ENCODE measurements at regions not wholly inside any gene's neighbourhood (a gene's known extent, or its start where the extent isn't known, plus 50 kb on each side); places are given as distances from the start of the nearest gene placed in this dataset.

GRCh38 chr11:15800111-15800800 is 556.1 kb downstream of the SOX6 start:
- H3K9me3 Mint-ChIP-seq: no peaks in the 10 kb centered on the region
- H3K27me3 Mint-ChIP-seq: no peaks in the 10 kb centered on the region
- no peak for DNase-seq
- no peaks in the 10 kb centered on the region for H3K4me1 Mint-ChIP-seq
- H3K4me3 Mint-ChIP-seq: no peak overlapping the region
- H3K27ac Mint-ChIP-seq: no peak overlapping the region
- no peaks in the 10 kb centered on the region for H3K36me3 Mint-ChIP-seq

- no peaks in the 10 kb centered on the region for H3K4me1 Mint-ChIP-seq
- H3K27ac Mint-ChIP-seq: no peak overlapping the region
- H3K36me3 Mint-ChIP-seq: no peaks in the 10 kb centered on the region
- no peak overlapping the region for H3K4me3 Mint-ChIP-seq
- no peaks in the 10 kb centered on the region for H3K27me3 Mint-ChIP-seq
- H3K9me3 Mint-ChIP-seq: no peaks in the 10 kb centered on the region
- DNase-seq: no peak
These were observed 555.2 kb downstream of the SOX6 start for GRCh38 chr11:15801126-15801525.

- H3K4me3 Mint-ChIP-seq: no peak overlapping the region
- DNase-seq: no peak
- H3K27ac Mint-ChIP-seq: no peak overlapping the region
- H3K9me3 Mint-ChIP-seq: no peaks in the 10 kb centered on the region
- H3K36me3 Mint-ChIP-seq: no peaks in the 10 kb centered on the region
- H3K27me3 Mint-ChIP-seq: no peaks in the 10 kb centered on the region
- H3K4me1 Mint-ChIP-seq: no peaks in the 10 kb centered on the region
These were observed 554.7 kb downstream of the SOX6 start for GRCh38 chr11:15801616-15802015.

- DNase-seq: no peak
- no peaks in the 10 kb centered on the region for H3K36me3 Mint-ChIP-seq
- no peaks in the 10 kb centered on the region for H3K9me3 Mint-ChIP-seq
- H3K4me3 Mint-ChIP-seq: no peak overlapping the region
- H3K27ac Mint-ChIP-seq: no peak overlapping the region
- peaks cover 4% of the 10 kb centered on the region for H3K27me3 Mint-ChIP-seq
- no peaks in the 10 kb centered on the region for H3K4me1 Mint-ChIP-seq
These were observed 550.6 kb downstream of the SOX6 start for GRCh38 chr11:15805726-15806125.

GRCh38 chr11:15806217-15806616 is 550.1 kb downstream of the SOX6 start:
- H3K9me3 Mint-ChIP-seq: no peaks in the 10 kb centered on the region
- H3K4me3 Mint-ChIP-seq: no peak overlapping the region
- H3K36me3 Mint-ChIP-seq: no peaks in the 10 kb centered on the region
- no peak overlapping the region for H3K27ac Mint-ChIP-seq
- no peak for DNase-seq
- peaks cover 4% of the 10 kb centered on the region for H3K27me3 Mint-ChIP-seq
- no peaks in the 10 kb centered on the region for H3K4me1 Mint-ChIP-seq

- Mint-ChIP-seq H3K36me3 (no peaks in the 10 kb centered on the region), H3K27me3 (peaks cover 5% of the 10 kb centered on the region), H3K27ac (no peak overlapping the region), H3K4me3 (no peak overlapping the region), H3K9me3 (no peaks in the 10 kb centered on the region), H3K4me1 (no peaks in the 10 kb centered on the region)
- no peak for DNase-seq
These were observed 548.5 kb downstream of the SOX6 start for GRCh38 chr11:15807827-15808226.

- DNase-seq: no peak
- no peak overlapping the region for H3K4me3 Mint-ChIP-seq
- no peaks in the 10 kb centered on the region for H3K4me1 Mint-ChIP-seq
- peaks cover 3% of the 10 kb centered on the region for H3K9me3 Mint-ChIP-seq
- no peak overlapping the region for H3K27ac Mint-ChIP-seq
- H3K36me3 Mint-ChIP-seq: no peaks in the 10 kb centered on the region
- H3K27me3 Mint-ChIP-seq: peaks cover 12% of the 10 kb centered on the region
These were observed 546.3 kb downstream of the SOX6 start for GRCh38 chr11:15810082-15810481.

GRCh38 chr11:15810525-15810924 is 545.8 kb downstream of the SOX6 start:
- no peak overlapping the region for H3K4me3 Mint-ChIP-seq
- H3K27me3 Mint-ChIP-seq: peaks cover 17% of the 10 kb centered on the region
- no peak for DNase-seq
- no peaks in the 10 kb centered on the region for H3K36me3 Mint-ChIP-seq
- H3K4me1 Mint-ChIP-seq: no peaks in the 10 kb centered on the region
- H3K27ac Mint-ChIP-seq: no peak overlapping the region
- H3K9me3 Mint-ChIP-seq: peaks cover 5% of the 10 kb centered on the region

GRCh38 chr11:15815246-15816195 is 540.8 kb downstream of the SOX6 start:
- Mint-ChIP-seq H3K9me3 (peaks cover 6% of the 10 kb centered on the region), H3K4me1 (peaks cover 4% of the 10 kb centered on the region), H3K36me3 (no peaks in the 10 kb centered on the region), H3K27me3 (peaks cover 49% of the 10 kb centered on the region), H3K27ac (no peak overlapping the region), H3K4me3 (no peak overlapping the region)
- no peak for DNase-seq

GRCh38 chr11:15816260-15816871 is 540.0 kb downstream of the SOX6 start:
- Mint-ChIP-seq H3K4me1 (peaks cover 4% of the 10 kb centered on the region), H3K27ac (no peak overlapping the region), H3K27me3 (peaks cover 53% of the 10 kb centered on the region), H3K36me3 (no peaks in the 10 kb centered on the region), H3K4me3 (no peak overlapping the region), H3K9me3 (peaks cover 6% of the 10 kb centered on the region)
- DNase-seq: peak; percentile 30

GRCh38 chr11:15817001-15817400 is 539.3 kb downstream of the SOX6 start:
- Mint-ChIP-seq H3K27me3 (peaks cover 53% of the 10 kb centered on the region), H3K4me1 (peaks cover 4% of the 10 kb centered on the region), H3K4me3 (no peak overlapping the region)

GRCh38 chr11:15818132-15818842 is 538.1 kb downstream of the SOX6 start:
- DNase-seq: no peak
- H3K27me3 Mint-ChIP-seq: peaks cover 48% of the 10 kb centered on the region
- no peaks in the 10 kb centered on the region for H3K36me3 Mint-ChIP-seq
- H3K9me3 Mint-ChIP-seq: peaks cover 6% of the 10 kb centered on the region
- no peak overlapping the region for H3K27ac Mint-ChIP-seq
- H3K4me3 Mint-ChIP-seq: no peak overlapping the region
- peaks cover 4% of the 10 kb centered on the region for H3K4me1 Mint-ChIP-seq

More at GRCh38 chr11:15817001-15817400, 539.3 kb downstream of the SOX6 start:
- H3K27ac Mint-ChIP-seq: no peak overlapping the region
- H3K36me3 Mint-ChIP-seq: no peaks in the 10 kb centered on the region
- DNase-seq: no peak
- peaks cover 6% of the 10 kb centered on the region for H3K9me3 Mint-ChIP-seq

- Mint-ChIP-seq H3K9me3 (peaks cover 6% of the 10 kb centered on the region), H3K4me3 (no peak overlapping the region), H3K27ac (no peak overlapping the region), H3K4me1 (peaks cover 4% of the 10 kb centered on the region), H3K27me3 (peaks cover 47% of the 10 kb centered on the region), H3K36me3 (no peaks in the 10 kb centered on the region)
- peak; percentile 36 for DNase-seq
These were observed 536.6 kb downstream of the SOX6 start for GRCh38 chr11:15819679-15820286.

- Mint-ChIP-seq H3K4me1 (peaks cover 3% of the 10 kb centered on the region), H3K36me3 (no peaks in the 10 kb centered on the region), H3K4me3 (no peak overlapping the region), H3K27me3 (peaks cover 36% of the 10 kb centered on the region), H3K9me3 (no peaks in the 10 kb centered on the region), H3K27ac (no peak overlapping the region)
- DNase-seq: no peak
These were observed 534.9 kb downstream of the SOX6 start for GRCh38 chr11:15821451-15821850.

All from activated naive CD8-positive, alpha-beta T cell treated with anti-CD3 and anti-CD28 coated beads for 36 hours (primary cell).